ENCODE measurements at regions not wholly inside any gene's neighbourhood (a gene's known extent, or its start where the extent isn't known, plus 50 kb on each side); places are given as distances from the start of the nearest gene placed in this dataset.

GRCh38 chr7:69464035-69464434 lies 134.2 kb upstream of the AUTS2 start:
- Histone ChIP-seq H3K36me3 (ENCODE audit: control insufficient read depth in 2 of 2, insufficient read depth in 1 of 2, low read length in 2 of 2) (no peaks in the 10 kb centered on the region), H3K9me3 (ENCODE audit: control insufficient read depth, insufficient read depth, low read depth, low read length) (no peaks in the 10 kb centered on the region), H3K4me3 (ENCODE audit: low read depth, low read length) (no peak overlapping the region), H3K27ac (ENCODE audit: extremely low read depth, low read depth, low read length) (no peak overlapping the region), H3K4me1 (ENCODE audit: control insufficient read depth, insufficient read depth, low read length) (no peaks in the 10 kb centered on the region)
- ChIA-PET POLR2A (no interaction called here), CTCF (no interaction called here)
- TF ChIP-seq ZFP3 (tag by site-specific recombination; IDR thresholded peaks at IDR 0.05; ENCODE audit: low read depth) (no peak), ZNF837 (tag by site-specific recombination; IDR thresholded peaks at IDR 0.05) (no peak), ZNF544 (tag by site-specific recombination; IDR thresholded peaks at IDR 0.05) (no peak), ZNF518A (tag by site-specific recombination; conservative IDR thresholded peaks at IDR 0.05; ENCODE audit: low read depth) (no peak), ZNF548 (tag by site-specific recombination; IDR thresholded peaks at IDR 0.05) (no peak), ZNF223 (tag by site-specific recombination; IDR thresholded peaks at IDR 0.05) (no peak), ZNF37A (tag by site-specific recombination; IDR thresholded peaks at IDR 0.05) (no peak), ZNF184 (tag by site-specific recombination; IDR thresholded peaks at IDR 0.05) (no peak), ZNF266 (tag by site-specific recombination; IDR thresholded peaks at IDR 0.05; ENCODE audit: low read depth) (no peak), FEZF1 (tag by site-specific recombination; IDR thresholded peaks at IDR 0.05) (no peak), ZEB2 (tag by site-specific recombination; IDR thresholded peaks at IDR 0.05) (no peak), MYNN (tag by site-specific recombination; IDR thresholded peaks at IDR 0.05; ENCODE audit: borderline replicate concordance) (no peak), KLF9 (tag by site-specific recombination; IDR thresholded peaks at IDR 0.05; ENCODE audit: low read depth) (no peak), ZNF776 (tag by site-specific recombination; IDR thresholded peaks at IDR 0.05; ENCODE audit: borderline replicate concordance) (no peak), ZNF169 (tag by site-specific recombination; IDR thresholded peaks at IDR 0.05) (no peak), ZNF624 (tag by site-specific recombination; IDR thresholded peaks at IDR 0.05) (no peak), ZNF433 (tag by site-specific recombination; IDR thresholded peaks at IDR 0.05; ENCODE audit: low read depth) (no peak), ZNF19 (tag by site-specific recombination; IDR thresholded peaks at IDR 0.05; ENCODE audit: low read depth) (no peak)

- CTCF ChIA-PET, result no interaction called here
- H3K4me3 ChIP-seq (ENCODE audit: low read depth, low read length), result no peak overlapping the region
- H3K4me1 ChIP-seq (ENCODE audit: control insufficient read depth, insufficient read depth, low read length), result no peaks in the 10 kb centered on the region
- POLR2A ChIA-PET, result no interaction called here
- H3K36me3 ChIP-seq (ENCODE audit: control insufficient read depth in 2 of 2, insufficient read depth in 1 of 2, low read length in 2 of 2), result no peaks in the 10 kb centered on the region
- H3K9me3 ChIP-seq (ENCODE audit: control insufficient read depth, insufficient read depth, low read depth, low read length), result no peaks in the 10 kb centered on the region
- no peak for TF ChIP-seq MYNN (tag by site-specific recombination; IDR thresholded peaks at IDR 0.05; ENCODE audit: borderline replicate concordance)
- TF ChIP-seq ZFP3 (tag by site-specific recombination; IDR thresholded peaks at IDR 0.05; ENCODE audit: low read depth), result no peak
- no peak for TF ChIP-seq ZFP41 (tag by site-specific recombination; IDR thresholded peaks at IDR 0.05; ENCODE audit: borderline replicate concordance)
- TF ChIP-seq ZNF843 (tag by site-specific recombination; IDR thresholded peaks at IDR 0.05), result no peak
- TF ChIP-seq ZNF510 (tag by site-specific recombination; IDR thresholded peaks at IDR 0.05; ENCODE audit: insufficient replicate concordance), result no peak
- no peak for TF ChIP-seq ZNF785 (tag by site-specific recombination; IDR thresholded peaks at IDR 0.05)
- no peak for TF ChIP-seq IKZF3 (tag by site-specific recombination; IDR thresholded peaks at IDR 0.05)
- no peak for TF ChIP-seq ZNF660 (tag by site-specific recombination; IDR thresholded peaks at IDR 0.05)
- H3K27ac ChIP-seq (ENCODE audit: extremely low read depth, low read depth, low read length), result no peak overlapping the region
These were observed 133.0 kb upstream of the AUTS2 start for GRCh38 chr7:69465262-69465661.

Measured in HEK293 (cell line).